ENCODE measurements at regions not wholly inside any gene's neighbourhood (a gene's known extent, or its start where the extent isn't known, plus 50 kb on each side); places are given as distances from the start of the nearest gene placed in this dataset.

- Histone ChIP-seq H3K27ac (ENCODE audit: low read length) (no peak overlapping the region), H3K9ac (ENCODE audit: low read depth, low read length) (no peak overlapping the region), H3K4me3 (ENCODE audit: low read length) (no peak overlapping the region), H3K4me1 (ENCODE audit: insufficient read depth, low read length) (peaks cover 7% of the 10 kb centered on the region; the same call in 1 of the 2 replicates), H3K36me3 (ENCODE audit: insufficient read depth, low read depth, low read length) (no peaks in the 10 kb centered on the region), H3K9me3 (ENCODE audit: insufficient read depth, low read depth, low read length) (no peaks in the 10 kb centered on the region), H3K27me3 (ENCODE audit: insufficient read depth, low read length) (no peaks in the 10 kb centered on the region)
These were observed 112.3 kb upstream of the PHYHIPL start for GRCh38 chr10:59064080-59064692.

GRCh38 chr10:59064759-59065539 lies 111.5 kb upstream of the PHYHIPL start:
- H3K4me3 ChIP-seq (ENCODE audit: low read length), result no peak overlapping the region
- H3K9ac ChIP-seq (ENCODE audit: low read depth, low read length), result no peak overlapping the region
- H3K9me3 ChIP-seq (ENCODE audit: insufficient read depth, low read depth, low read length), result no peaks in the 10 kb centered on the region
- no peaks in the 10 kb centered on the region for H3K27me3 ChIP-seq (ENCODE audit: insufficient read depth, low read length)
- no peaks in the 10 kb centered on the region for H3K36me3 ChIP-seq (ENCODE audit: insufficient read depth, low read depth, low read length)
- peaks cover 7% of the 10 kb centered on the region; the same call in 1 of the 2 replicates for H3K4me1 ChIP-seq (ENCODE audit: insufficient read depth, low read length)
- no peak overlapping the region for H3K27ac ChIP-seq (ENCODE audit: low read length)

GRCh38 chr10:59068581-59069191 lies 107.8 kb upstream of the PHYHIPL start:
- H3K4me3 ChIP-seq (ENCODE audit: low read length), result no peak overlapping the region
- H3K4me1 ChIP-seq (ENCODE audit: insufficient read depth, low read length), result peaks cover 6% of the 10 kb centered on the region; the same call in 1 of the 2 replicates
- no peaks in the 10 kb centered on the region for H3K36me3 ChIP-seq (ENCODE audit: insufficient read depth, low read depth, low read length)
- H3K27ac ChIP-seq (ENCODE audit: low read length), result no peak overlapping the region
- H3K9me3 ChIP-seq (ENCODE audit: insufficient read depth, low read depth, low read length), result no peaks in the 10 kb centered on the region
- no peak overlapping the region for H3K9ac ChIP-seq (ENCODE audit: low read depth, low read length)
- no peaks in the 10 kb centered on the region for H3K27me3 ChIP-seq (ENCODE audit: insufficient read depth, low read length)

- H3K4me1 ChIP-seq (ENCODE audit: insufficient read depth, low read length), result peaks cover 6% of the 10 kb centered on the region; the same call in 1 of the 2 replicates
- H3K36me3 ChIP-seq (ENCODE audit: insufficient read depth, low read depth, low read length), result no peaks in the 10 kb centered on the region
- no peaks in the 10 kb centered on the region for H3K9me3 ChIP-seq (ENCODE audit: insufficient read depth, low read depth, low read length)
These were observed 104.4 kb upstream of the PHYHIPL start for GRCh38 chr10:59072038-59072437.

GRCh38 chr10:59073456-59074053 lies 102.9 kb upstream of the PHYHIPL start:
- H3K36me3 ChIP-seq (ENCODE audit: insufficient read depth, low read depth, low read length), result no peaks in the 10 kb centered on the region
- H3K27me3 ChIP-seq (ENCODE audit: insufficient read depth, low read length), result no peaks in the 10 kb centered on the region
- no peak overlapping the region for H3K4me3 ChIP-seq (ENCODE audit: low read length)
- H3K27ac ChIP-seq (ENCODE audit: low read length), result no peak overlapping the region
- no peaks in the 10 kb centered on the region for H3K9me3 ChIP-seq (ENCODE audit: insufficient read depth, low read depth, low read length)
- H3K9ac ChIP-seq (ENCODE audit: low read depth, low read length), result no peak overlapping the region
- H3K4me1 ChIP-seq (ENCODE audit: insufficient read depth, low read length), result peaks cover 6% of the 10 kb centered on the region; the same call in 1 of the 2 replicates

More at GRCh38 chr10:59072038-59072437, 104.4 kb upstream of the PHYHIPL start:
- H3K27ac ChIP-seq (ENCODE audit: low read length), result no peak overlapping the region
- no peak overlapping the region for H3K9ac ChIP-seq (ENCODE audit: low read depth, low read length)
- no peaks in the 10 kb centered on the region for H3K27me3 ChIP-seq (ENCODE audit: insufficient read depth, low read length)
- no peak overlapping the region for H3K4me3 ChIP-seq (ENCODE audit: low read length)

- H3K27ac ChIP-seq (ENCODE audit: low read length), result no peak overlapping the region
- no peaks in the 10 kb centered on the region for H3K27me3 ChIP-seq (ENCODE audit: insufficient read depth, low read length)
- no peaks in the 10 kb centered on the region for H3K36me3 ChIP-seq (ENCODE audit: insufficient read depth, low read depth, low read length)
- no peak overlapping the region for H3K4me3 ChIP-seq (ENCODE audit: low read length)
- H3K4me1 ChIP-seq (ENCODE audit: insufficient read depth, low read length), result peaks cover 6% of the 10 kb centered on the region; the same call in 1 of the 2 replicates
- H3K9ac ChIP-seq (ENCODE audit: low read depth, low read length), result no peak overlapping the region
- no peaks in the 10 kb centered on the region for H3K9me3 ChIP-seq (ENCODE audit: insufficient read depth, low read depth, low read length)
These were observed 100.9 kb upstream of the PHYHIPL start for GRCh38 chr10:59075576-59075975.

GRCh38 chr10:59077855-59078254 lies 98.6 kb upstream of the PHYHIPL start:
- Histone ChIP-seq H3K4me3 (ENCODE audit: low read length) (no peak overlapping the region), H3K9me3 (ENCODE audit: insufficient read depth, low read depth, low read length) (no peaks in the 10 kb centered on the region), H3K27me3 (ENCODE audit: insufficient read depth, low read length) (no peaks in the 10 kb centered on the region), H3K9ac (ENCODE audit: low read depth, low read length) (no peak overlapping the region), H3K27ac (ENCODE audit: low read length) (no peak overlapping the region), H3K36me3 (ENCODE audit: insufficient read depth, low read depth, low read length) (no peaks in the 10 kb centered on the region), H3K4me1 (ENCODE audit: insufficient read depth, low read length) (no peaks in the 10 kb centered on the region)

- no peaks in the 10 kb centered on the region for H3K9me3 ChIP-seq (ENCODE audit: insufficient read depth, low read depth, low read length)
- no peaks in the 10 kb centered on the region for H3K4me1 ChIP-seq (ENCODE audit: insufficient read depth, low read length)
- no peaks in the 10 kb centered on the region for H3K36me3 ChIP-seq (ENCODE audit: insufficient read depth, low read depth, low read length)
- no peaks in the 10 kb centered on the region for H3K27me3 ChIP-seq (ENCODE audit: insufficient read depth, low read length)
- no peak overlapping the region for H3K27ac ChIP-seq (ENCODE audit: low read length)
- no peak overlapping the region for H3K4me3 ChIP-seq (ENCODE audit: low read length)
- H3K9ac ChIP-seq (ENCODE audit: low read depth, low read length), result no peak overlapping the region
These were observed 97.5 kb upstream of the PHYHIPL start for GRCh38 chr10:59078978-59079377.

- H3K27ac ChIP-seq (ENCODE audit: low read length), result no peak overlapping the region
- no peak overlapping the region for H3K4me3 ChIP-seq (ENCODE audit: low read length)
- H3K27me3 ChIP-seq (ENCODE audit: insufficient read depth, low read length), result no peaks in the 10 kb centered on the region
- H3K9me3 ChIP-seq (ENCODE audit: insufficient read depth, low read depth, low read length), result no peaks in the 10 kb centered on the region
- no peaks in the 10 kb centered on the region for H3K36me3 ChIP-seq (ENCODE audit: insufficient read depth, low read depth, low read length)
- no peak overlapping the region for H3K9ac ChIP-seq (ENCODE audit: low read depth, low read length)
- H3K4me1 ChIP-seq (ENCODE audit: insufficient read depth, low read length), result no peaks in the 10 kb centered on the region
These were observed 96.8 kb upstream of the PHYHIPL start for GRCh38 chr10:59079386-59080226.

- H3K36me3 ChIP-seq (ENCODE audit: insufficient read depth, low read depth, low read length), result no peaks in the 10 kb centered on the region
- H3K27ac ChIP-seq (ENCODE audit: low read length), result no peak overlapping the region
- H3K9me3 ChIP-seq (ENCODE audit: insufficient read depth, low read depth, low read length), result no peaks in the 10 kb centered on the region
- no peak overlapping the region for H3K9ac ChIP-seq (ENCODE audit: low read depth, low read length)
- H3K4me3 ChIP-seq (ENCODE audit: low read length), result no peak overlapping the region
- no peaks in the 10 kb centered on the region for H3K4me1 ChIP-seq (ENCODE audit: insufficient read depth, low read length)
- no peaks in the 10 kb centered on the region for H3K27me3 ChIP-seq (ENCODE audit: insufficient read depth, low read length)
These were observed 94.2 kb upstream of the PHYHIPL start for GRCh38 chr10:59082249-59082648.

- Histone ChIP-seq H3K27ac (ENCODE audit: low read length) (no peak overlapping the region), H3K4me3 (ENCODE audit: low read length) (no peak overlapping the region), H3K4me1 (ENCODE audit: insufficient read depth, low read length) (no peaks in the 10 kb centered on the region), H3K27me3 (ENCODE audit: insufficient read depth, low read length) (no peaks in the 10 kb centered on the region), H3K9me3 (ENCODE audit: insufficient read depth, low read depth, low read length) (no peaks in the 10 kb centered on the region), H3K36me3 (ENCODE audit: insufficient read depth, low read depth, low read length) (no peaks in the 10 kb centered on the region), H3K9ac (ENCODE audit: low read depth, low read length) (no peak overlapping the region)
These were observed 91.4 kb upstream of the PHYHIPL start for GRCh38 chr10:59085054-59085453.
